ENCODE measurements at regions not wholly inside any gene's neighbourhood (a gene's known extent, or its start where the extent isn't known, plus 50 kb on each side); places are given as distances from the start of the nearest gene placed in this dataset.
A peak's percentile ranks its signal among the peaks of the same experiment; 100 is the strongest.
"Not testable (repeated sequence)": the region's sequence is repeated elsewhere in the genome, so short reads cannot be mapped to it uniquely, and the experiment has no call there.

DNA sequence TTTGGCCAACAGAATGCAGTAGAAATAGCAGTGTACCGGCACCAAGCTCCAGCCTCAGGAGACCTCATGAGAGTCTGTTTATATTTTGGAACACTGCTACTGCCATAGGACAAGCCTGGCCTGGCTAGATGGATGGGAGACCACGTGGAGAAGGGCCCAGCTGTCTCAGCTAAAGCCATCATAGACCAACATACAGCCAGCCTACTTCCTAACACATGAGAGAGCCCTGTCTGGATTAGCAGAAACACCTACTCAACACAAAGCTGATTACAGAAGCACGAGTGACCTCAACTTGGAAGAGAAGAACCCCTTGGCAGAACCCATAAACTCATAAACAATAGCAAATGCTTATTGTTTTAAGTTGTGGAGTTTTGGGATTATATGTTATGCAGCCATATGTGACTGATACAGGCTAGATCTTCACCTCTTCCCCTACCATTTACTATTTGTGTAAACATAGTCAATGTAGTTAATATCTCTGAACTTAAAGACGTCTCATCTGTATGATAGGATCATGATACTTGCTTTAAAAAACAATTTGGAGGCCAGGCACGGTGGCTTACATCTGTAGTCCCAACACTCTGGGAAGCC, 199.4 kb upstream of the ZNF217 start:
- no peak for ATAC-seq

DNA sequence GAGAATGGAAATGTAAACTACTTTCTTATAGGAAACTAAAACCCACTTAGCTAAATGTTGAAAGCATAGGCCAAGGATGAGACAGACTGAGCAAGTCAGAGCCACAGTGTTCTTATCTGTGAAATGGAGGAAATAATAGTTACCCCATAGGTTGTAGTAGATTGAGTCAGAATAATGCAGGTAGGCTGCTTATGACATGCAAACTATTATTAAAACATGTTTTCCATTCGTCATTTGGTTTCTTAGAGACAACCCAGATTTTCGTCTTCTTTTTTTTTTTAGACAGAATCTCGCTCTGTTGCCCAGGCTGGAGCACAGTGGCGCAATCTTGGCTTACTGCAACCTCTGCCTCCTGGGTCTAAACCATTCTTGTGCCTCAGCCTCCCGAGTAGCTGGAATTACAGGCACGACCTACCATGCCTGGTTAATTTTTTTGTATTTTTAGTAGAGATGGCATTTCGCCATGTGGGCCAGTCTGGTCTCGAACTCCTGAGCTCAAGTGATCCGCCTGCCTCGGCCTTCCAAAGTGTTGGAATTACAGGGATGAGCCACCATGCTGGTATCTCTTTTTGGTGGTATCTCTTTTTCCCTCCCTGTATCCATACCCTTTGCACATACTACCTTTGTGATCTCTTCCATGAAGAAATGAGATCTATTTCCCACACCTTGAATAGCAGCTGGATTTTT, 196.5 kb upstream of the ZNF217 start:
- peak; percentile 79 to 92 for ATAC-seq

DNA sequence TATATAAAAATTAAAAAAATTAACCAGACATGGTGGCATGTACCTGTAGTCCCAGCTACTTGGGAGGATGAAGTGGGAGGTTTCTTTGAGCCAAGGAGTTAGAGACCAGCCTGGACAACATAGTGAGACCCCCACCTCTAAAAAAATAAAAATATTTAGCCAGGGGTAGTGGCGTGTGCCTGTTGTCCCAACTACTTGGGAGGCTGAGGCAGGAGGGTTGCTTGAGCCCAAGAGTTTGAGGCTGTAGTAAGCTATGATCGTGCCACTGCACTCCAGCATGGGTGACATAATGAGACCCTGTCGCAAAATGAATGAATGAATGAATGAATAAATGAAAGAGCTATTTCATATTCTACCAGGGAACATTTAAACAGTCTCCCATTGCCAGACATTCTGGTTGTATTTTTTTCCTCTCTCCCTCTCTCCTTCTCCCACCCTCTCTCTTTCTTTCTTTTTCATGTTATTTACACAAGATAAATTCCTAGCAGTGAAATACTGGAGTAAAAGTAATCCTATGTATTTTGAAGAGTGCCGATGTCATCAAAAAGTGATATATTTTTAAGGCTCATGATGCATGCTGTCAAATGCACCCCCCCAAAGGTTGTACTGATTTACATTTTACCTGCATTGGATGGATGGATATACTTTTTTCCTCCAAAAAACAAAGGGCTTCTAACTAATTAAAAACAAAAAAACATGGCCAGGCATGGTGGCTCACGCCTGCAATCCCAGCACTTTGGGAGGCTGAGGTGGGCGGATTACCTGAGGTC, 194.8 kb upstream of the ZNF217 start:
- ATAC-seq = no peak

DNA sequence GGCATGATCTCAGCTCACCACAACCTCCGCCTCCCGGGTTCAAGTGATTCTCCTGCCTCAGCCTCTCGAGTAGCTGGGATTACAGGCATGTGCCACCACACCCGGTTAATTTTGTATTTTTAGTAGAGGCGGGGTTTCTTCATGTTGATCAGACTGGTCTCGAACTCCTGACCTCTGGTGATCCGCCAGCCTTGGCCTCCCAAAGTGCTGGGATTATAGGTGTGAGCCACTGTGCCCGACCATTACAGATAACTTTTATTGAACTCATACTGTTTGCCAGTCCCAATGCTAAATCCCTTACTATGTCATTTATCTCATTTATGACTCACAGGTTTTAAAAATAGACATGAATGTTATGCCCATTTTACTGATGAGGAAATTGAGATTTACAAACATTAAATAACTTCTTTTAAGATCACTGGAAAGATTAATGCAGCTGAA, 193.9 kb upstream of the ZNF217 start:
- ATAC-seq = not testable (repeated sequence)

DNA sequence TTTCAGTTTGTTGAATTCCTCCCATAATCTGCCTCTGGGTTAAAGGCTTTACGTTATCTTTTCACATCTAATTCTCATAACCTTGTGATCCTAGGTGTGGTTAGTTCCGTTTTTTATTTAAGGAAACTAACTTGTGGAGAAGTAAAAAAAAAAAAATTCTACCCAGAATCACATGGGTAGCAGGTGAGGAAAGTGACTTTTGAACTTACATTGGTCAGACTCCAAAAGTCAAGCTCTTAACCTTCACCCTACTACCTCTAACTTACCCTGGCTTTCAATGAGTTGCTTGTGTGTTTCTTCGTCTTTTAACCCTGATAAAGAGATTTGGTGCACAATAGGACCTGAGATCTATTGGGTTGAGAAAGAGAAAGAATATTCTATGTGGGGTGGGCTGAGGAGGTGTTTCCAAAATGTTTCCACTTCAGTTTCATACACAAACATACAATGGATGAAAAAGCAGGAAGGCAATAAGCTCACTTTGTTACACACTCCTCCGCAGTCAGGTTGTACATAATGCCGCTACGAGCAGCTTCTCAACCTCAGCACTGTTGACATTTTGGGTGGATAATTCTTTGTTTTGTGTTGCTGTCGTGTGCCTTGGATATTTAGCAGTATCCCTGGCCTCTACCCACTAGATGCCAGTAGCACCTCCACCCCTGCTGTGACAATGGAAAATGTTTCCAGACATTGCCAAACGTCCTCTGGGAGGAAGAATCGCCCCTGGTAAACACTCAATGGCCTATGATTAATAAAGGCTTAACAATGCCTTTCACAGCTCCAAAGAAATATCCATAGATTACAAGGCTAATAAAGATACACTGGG, 193.0 kb upstream of the ZNF217 start:
- no peak for ATAC-seq

DNA sequence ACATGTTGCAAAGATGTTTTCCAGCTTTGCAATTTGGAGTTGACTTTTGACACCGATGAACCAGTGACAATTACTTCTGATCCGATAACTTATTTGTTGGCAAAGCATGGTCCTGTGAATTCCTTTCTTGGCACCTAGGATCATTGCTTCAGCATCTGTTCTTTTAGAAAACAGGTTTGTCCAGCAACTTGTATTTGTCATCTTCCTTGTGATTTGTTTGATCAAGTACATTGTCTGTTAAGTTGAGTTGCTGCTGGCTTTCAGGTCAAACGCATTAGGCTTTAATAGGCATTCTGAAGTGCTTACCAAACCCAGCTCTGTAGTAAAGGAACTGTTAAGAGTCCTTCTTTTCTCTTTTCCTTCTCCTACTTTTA, 192.4 kb upstream of the ZNF217 start:
- no peak for ATAC-seq

DNA sequence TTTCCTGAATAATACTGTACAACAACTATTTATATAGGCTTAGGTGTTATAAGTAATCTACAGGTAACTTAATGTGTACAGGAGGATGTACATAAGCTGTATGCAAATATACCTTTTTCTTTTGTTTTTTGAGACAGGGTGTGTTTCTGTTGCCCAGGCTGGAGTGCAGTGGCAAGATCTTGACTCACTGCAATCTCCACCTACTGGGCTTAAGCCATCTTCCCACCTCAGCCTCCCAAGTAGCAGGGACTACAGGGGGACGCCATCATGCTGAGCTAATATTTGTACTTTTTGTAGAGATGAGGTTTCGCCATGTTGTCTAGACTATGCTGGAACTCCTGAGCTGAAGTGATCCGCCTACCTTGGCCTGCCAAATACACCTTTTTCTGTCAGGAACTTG, 191.7 kb upstream of the ZNF217 start:
- no peak for ATAC-seq

DNA sequence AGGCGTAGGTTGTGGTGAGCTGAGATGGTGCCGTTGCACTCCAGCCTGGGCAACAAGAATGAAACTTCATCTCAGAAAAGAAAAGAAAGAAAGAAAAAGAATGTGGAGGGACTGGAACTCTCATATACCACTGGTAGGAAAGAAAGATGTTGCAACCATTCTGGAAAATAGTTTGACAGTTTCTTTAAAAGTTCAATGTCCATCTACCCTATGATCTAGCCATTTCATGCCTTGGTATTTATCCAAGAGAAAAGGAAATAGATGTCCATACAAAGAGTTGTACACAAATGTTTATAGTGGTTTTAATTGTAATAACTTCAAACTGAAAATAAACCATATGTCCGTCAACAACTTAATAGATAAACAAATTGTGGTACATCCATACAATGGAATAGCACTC, 190.1 kb upstream of the ZNF217 start:
- ATAC-seq = no peak

DNA sequence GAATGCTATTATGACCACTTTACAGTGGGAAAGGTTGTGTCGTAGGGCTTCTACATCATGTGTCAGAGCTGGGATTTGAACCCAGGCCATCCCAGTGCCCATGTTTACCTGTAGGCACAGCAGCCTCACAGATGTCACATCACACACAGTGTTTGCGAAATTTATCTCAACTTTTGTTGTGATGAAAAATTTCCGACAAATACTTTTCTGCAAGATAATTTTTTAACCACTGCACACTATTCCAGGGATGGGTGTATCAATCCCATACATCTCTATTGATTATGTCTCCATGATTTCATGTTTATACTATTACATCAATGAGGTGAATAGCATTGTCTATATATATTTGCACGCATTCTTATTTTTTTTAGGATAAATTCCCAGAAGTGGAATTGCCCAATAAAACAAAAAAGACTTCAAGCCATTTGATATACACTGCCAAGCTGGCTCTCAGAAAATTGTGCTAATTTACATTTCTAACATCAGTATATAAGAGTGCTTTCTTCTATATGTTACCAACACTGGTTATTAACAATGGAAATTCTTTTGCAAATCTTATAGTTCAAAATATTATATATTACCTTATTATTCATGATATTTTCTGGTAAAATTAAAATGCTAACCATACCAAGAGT, 189.1 kb upstream of the ZNF217 start:
- ATAC-seq = no peak

DNA sequence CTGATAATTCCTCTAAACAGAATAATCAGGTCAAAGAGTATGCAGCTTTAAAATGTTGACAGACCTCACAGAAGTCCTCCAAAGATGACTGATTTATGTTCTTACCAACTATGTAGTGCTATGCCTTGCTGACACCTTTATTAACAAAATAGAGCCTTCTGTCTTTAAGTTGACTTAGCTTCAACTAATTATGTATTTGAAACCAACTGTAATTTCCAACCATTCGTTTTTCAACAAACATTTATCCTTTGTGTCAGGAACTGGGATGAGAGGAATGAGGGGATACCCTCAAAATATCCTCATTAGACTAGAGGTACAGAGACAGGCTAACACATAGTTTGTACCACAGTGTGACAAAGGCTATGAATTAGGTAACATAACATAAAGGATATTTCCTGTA, 186.2 kb upstream of the ZNF217 start:
- no peak for ATAC-seq

DNA sequence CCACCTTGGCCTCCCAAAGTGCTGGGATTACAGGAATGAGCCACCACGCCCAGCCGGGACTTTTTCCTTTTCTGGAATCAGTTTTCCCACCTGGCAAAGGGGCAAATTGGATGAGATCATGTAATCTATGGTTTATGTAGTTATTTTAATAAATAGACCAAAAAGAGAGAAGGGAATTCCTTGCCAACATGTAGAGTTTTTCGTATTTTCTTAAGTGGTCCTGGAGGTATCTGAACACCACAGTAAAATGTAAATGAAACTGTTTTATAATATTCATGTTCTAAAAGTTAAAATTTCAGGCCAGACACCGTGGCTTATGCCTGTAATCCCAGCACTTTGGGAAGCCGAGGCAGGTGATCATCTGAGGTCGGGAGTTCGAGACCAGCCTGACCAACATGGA, 185.1 kb upstream of the ZNF217 start:
- no peak for ATAC-seq

DNA sequence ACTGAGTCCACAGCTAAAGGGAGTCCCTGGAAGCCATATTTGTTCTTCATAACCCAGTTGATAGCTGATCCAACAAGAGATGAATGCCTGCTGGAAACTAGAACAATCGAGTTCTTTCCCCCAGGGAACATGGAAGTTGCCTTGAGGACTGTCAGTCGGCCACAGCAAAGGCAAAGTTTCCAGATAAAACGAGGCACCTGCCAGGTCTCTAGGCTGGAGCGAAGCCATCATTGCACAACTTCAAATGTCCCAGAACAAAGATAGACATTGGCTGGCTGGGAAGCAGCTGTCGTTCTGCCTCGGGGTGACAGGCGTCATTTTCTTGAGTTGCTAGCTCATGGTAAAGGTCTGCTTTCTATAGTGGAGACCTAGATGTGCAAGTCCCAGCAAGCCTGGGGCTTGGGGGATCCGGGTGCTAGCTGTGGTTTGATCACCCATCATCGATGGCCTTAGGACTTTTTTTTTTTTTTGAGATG, 184.4 kb upstream of the ZNF217 start:
- no peak for ATAC-seq

DNA sequence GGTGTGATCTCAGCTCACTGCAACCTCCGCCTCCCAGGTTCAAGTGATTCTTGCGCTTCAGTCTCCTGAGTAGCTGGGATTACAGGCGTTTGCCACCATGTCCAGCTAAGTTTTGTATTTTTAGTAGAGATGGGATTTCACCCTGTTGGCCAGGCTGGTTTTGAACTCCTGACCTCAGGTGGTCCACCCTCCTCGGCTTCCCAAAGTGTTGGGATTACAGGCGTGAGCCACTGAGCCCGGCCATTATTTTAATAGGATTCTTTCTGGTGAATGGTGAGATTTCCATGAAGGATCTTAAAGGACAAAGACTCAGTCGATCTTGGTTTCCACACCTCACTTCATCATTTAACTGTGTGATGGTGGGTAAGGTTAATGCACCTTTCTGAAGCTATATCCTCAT, 183.8 kb upstream of the ZNF217 start:
- ATAC-seq = not testable (repeated sequence)

DNA sequence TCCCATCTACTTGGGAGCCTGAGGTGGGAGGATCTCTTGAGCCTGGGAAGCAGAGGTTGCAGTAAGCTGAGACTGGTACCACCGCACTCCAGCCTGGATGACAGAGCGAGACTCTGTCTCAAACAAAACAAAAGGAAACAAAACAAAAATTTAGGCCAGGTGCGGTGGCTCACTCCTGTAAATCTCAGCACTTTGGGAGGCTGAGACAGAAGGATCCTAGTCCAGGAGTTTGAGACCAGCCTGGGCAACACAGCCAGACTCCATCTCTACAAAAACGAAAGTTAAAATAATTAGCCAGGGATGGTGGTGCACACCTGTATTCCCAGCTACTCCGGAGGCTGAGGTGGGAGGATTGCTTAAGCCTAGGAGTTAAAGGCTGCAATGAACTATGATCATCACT, 183.2 kb upstream of the ZNF217 start:
- ATAC-seq = no peak

DNA sequence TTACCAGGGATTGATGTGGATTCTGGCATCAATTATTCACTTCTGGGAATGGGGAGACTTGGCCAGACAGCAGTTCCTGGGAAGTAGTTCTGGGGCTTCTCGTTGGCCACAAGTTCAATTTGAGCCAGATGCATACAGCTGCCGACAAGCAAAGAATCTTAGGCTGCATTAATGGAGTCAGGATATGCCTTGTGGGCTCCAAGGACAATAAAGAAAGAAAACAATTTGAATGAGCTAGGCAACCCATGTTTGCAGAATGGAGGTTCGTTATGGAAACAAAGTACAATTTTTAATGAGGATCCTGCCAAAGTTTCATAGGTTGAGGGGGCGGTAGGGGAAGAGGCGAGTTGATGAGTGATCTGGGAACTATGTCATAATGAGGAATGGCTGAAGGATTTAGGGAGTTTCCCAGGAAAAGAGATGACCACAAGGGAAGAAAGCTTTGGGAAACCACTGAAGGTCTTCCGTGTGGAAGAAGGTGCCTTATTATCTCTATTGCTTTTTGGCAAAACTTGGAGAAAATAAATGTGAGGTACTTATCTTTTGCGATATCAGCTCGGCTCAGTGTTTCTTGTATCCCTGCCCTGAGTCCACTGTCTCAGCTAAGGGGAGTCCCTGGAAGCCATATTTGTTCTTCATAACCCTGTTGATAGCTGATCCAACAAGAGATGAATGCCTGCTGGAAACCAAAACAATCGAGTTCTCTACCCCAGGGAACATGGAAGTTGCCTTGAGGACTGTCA, 181.0 kb upstream of the ZNF217 start:
- ATAC-seq = no peak

DNA sequence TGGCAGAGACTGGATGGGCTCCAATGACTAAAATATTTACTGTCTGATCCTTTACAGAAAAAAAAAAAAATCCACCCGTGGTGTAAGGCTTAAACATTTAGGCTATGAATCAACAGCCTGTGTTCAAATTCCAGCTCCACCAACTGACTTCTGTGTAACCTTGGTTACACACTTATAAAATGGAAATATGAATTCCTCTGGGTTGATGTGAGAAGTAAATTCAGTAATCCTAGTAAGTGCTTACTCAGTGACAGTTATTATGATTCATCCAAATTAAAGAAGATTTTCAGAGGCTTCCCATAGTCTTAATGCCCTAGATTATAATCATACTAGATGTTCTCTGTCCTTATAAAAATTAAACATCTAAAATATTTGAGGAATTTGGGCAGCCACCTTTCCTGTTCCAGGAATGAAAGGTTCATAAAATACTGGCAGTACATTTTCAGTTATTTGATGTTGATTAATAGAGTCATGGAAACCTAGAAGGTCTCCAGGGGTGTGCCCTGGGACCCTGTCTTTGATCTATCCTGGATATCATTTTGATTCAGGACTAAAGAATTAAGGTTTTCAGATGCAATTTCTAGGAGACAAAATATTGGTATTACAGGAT, 180.3 kb upstream of the ZNF217 start:
- peak; percentile 28 to 38 for ATAC-seq

DNA sequence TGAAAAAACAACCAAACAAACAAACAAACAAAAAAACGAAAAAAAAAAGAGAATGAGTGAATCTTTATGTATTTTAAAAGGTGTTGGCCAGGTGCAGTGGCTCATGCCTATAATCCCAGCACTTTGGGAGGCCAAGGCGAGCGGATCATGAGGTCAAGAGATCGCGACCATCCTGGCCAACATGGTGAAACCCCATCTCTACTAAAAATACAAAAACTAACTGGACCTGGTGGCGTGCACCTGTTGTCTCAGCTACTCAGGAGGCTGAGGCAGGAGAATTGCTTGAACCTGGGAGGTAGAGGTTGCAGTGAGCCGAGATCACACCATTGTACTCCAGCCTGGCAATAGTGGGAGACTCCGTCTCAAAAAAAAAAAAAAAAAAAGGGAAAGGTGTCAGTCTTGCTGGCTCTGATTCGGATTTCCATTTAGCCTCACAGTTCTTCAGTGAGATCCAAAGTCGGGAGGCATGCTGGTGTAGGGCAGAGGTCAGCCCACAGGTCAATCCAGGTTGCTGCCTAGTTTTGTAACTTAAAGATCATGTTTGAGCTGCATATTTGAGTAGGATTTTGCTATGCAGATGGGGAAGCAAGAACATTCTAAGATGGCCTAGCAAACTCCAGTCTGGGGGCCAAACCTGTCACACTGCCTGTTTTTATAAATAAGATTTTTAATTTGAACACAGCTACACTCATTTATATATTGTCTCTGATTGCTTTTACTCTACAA, 179.6 kb upstream of the ZNF217 start:
- ATAC-seq = not testable (repeated sequence)

DNA sequence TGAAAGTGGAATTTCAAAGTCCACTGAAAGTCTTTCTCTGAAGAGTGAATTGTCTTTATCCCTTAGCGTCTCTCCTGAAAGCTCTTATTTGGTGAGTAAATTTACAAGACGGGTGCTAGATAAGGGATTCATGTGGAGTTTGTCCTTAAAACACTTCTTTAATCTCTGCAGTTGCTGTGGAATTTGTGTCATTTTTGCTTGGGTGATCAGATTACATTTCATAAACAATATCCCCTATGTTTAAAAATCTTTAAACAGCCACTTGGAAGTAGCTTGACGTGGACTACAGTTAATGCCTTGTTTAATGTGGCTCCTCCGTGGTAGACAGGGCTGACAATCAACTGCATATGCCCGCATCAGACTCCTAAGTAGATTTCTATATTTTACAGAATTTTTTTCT, 175.4 kb upstream of the ZNF217 start:
- no peak for ATAC-seq

DNA sequence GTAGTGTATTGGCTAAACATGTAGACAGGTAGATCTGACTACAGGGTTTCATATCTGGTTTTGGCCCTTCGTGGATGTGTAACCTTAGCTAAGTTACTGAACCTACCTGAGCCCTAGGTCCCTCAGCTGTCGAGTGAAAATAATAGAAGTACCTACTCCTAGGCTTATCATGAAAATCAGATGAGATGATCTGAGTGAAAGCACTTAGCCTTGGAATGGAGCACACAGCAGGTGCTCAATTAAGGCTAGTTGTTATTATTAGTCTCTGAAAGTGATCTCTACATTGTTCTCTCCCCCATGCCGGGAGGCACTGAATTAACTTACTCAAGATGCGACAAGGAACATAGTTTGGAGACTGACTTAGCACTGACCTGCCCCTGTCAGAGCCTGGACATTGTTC, 174.7 kb upstream of the ZNF217 start:
- no peak for ATAC-seq

DNA sequence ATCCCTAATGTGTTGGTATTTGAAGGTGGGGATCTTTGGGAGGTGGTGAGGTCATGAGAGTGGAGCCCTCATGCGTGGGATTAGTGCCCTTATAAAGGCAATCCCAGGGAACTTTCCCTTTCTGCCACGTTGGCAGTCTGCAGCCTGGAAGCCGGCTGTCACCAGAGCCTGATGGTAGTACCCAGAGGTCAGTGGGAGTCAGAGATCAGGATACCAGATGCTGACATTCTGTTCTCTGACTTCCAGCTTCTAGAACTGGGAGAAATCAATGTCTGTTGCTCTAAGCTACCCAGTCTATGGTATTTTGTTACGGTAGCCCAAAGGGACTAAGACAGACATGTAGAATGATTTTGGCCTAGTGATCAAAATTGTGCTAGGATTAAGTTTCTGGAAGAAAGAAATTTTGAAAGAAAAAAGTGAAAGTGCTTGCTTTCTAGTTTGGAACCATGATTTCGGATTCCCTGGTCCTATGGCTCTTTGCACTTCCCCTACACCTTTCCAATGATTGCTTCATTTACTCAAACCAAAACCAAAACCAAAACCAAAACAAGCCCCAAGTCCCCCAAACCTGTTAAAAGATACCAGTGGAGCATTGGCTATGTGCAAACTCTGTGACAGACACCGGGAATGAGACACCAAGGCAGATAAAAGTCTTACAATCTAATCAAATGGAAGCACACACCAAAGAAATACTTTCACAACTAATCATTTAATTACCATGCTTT, 173.7 kb upstream of the ZNF217 start:
- peak in 1 of 2 donors; percentile 43 for ATAC-seq

All from activated CD4-positive, CD25-positive, alpha-beta regulatory T cell treated with anti-CD3 and anti-CD28 coated beads, Interleukin-2, amount 50 U/mL, for 24 hours (primary cell).